HEK293 (cell line): ENCODE measurements at regions not wholly inside any gene's neighbourhood (a gene's known extent, or its start where the extent isn't known, plus 50 kb on each side); places are given as distances from the start of the nearest gene placed in this dataset.
A peak's percentile ranks its signal among the peaks of the same experiment; 100 is the strongest.
"Not testable (repeated sequence)": the region's sequence is repeated elsewhere in the genome, so short reads cannot be mapped to it uniquely, and the experiment has no call there.

Source experiments
- CTCF ChIA-PET: fragments of 350-600 bp; formaldehyde crosslinking; extraction: SDS; loops from one replicate; lab custom pipeline; 2021; ENCODE audit warnings: antibody characterized with exemption; lab: Yijun Ruan, JAX
- POLR2A ChIA-PET: fragments of 300-600 bp; formaldehyde crosslinking; extraction: SDS; loops from one replicate; lab custom pipeline; 2020; ENCODE audit warnings: antibody characterized with exemption, inconsistent platforms; lab: Yijun Ruan, JAX
- H3K27ac ChIP-seq: fragments of 200-500 bp; sonication (Bioruptor generic); 2 replicates; pipeline ENCODE4 v1.5.1; 2014; ENCODE audit warnings: low read depth, low read length, control low read depth, inconsistent platforms; ENCODE audit errors: extremely low read depth
- H3K36me3 ChIP-seq, 2 experiments: fragments of 200-500 bp in 1 of 2; sonication (Bioruptor generic) in 1 of 2; 1 replicate in 1 of 2; 2 replicates in 1 of 2; pipeline ENCODE4 v1.5.1; 2014 to 2017; ENCODE audit warnings: inconsistent platforms in 2 of 2, low read length in 2 of 2; ENCODE audit not compliant: control insufficient read depth in 2 of 2, insufficient read depth in 1 of 2
- H3K4me1 ChIP-seq: fragments of 200-500 bp; sonication (Bioruptor generic); 2 replicates; pipeline ENCODE4 v1.5.1; 2014; ENCODE audit warnings: mild to moderate bottlenecking, low read length, inconsistent platforms; ENCODE audit not compliant: control insufficient read depth, insufficient read depth
- H3K4me3 ChIP-seq: 2 replicates; pipeline ENCODE4 v1.5.1; 2011; ENCODE audit warnings: low read depth, mild to moderate bottlenecking, control low read depth, low read length, moderate library complexity
- H3K9me3 ChIP-seq: fragments of 200-500 bp; sonication (Bioruptor generic); 2 replicates; pipeline ENCODE4 v1.5.1; 2014; ENCODE audit warnings: low read depth, low read length, inconsistent platforms; ENCODE audit not compliant: control insufficient read depth, insufficient read depth
- GLIS1 ChIP-seq: fragments of 450-650 bp; formaldehyde crosslinking; IDR thresholded peaks from 2 replicates; pipeline ENCODE4 v1.5.1; 2016; ENCODE audit warnings: missing biosample characterization, missing genetic modification characterization

GRCh38 chr4:118442115-118442837, 89.5 kb upstream of the PRSS12 start:
- H3K9me3 ChIP-seq, H3K4me3 ChIP-seq, H3K4me1 ChIP-seq, POLR2A ChIA-PET, H3K36me3 ChIP-seq, H3K27ac ChIP-seq, CTCF ChIA-PET: not testable (repeated sequence)
- peak; percentile 47; the same call in 1 of the 2 replicates for TF ChIP-seq GLIS1 (tag by site-specific recombination)

GRCh38 chr4:118447397-118447796, 94.6 kb upstream of the PRSS12 start:
- POLR2A ChIA-PET, H3K9me3 ChIP-seq, H3K4me1 ChIP-seq, H3K4me3 ChIP-seq, CTCF ChIA-PET, H3K27ac ChIP-seq, H3K36me3 ChIP-seq: not testable (repeated sequence)

- H3K27ac ChIP-seq, POLR2A ChIA-PET, H3K9me3 ChIP-seq, CTCF ChIA-PET, H3K4me3 ChIP-seq, H3K4me1 ChIP-seq, H3K36me3 ChIP-seq: not testable (repeated sequence)
Measured at GRCh38 chr4:118454857-118455256, 102.1 kb upstream of the PRSS12 start.

- H3K36me3 ChIP-seq, CTCF ChIA-PET, H3K4me3 ChIP-seq, H3K9me3 ChIP-seq, H3K27ac ChIP-seq, H3K4me1 ChIP-seq, POLR2A ChIA-PET: not testable (repeated sequence)
Measured at GRCh38 chr4:118461435-118461834, 108.6 kb upstream of the PRSS12 start.

GRCh38 chr4:118465831-118466230, 113.0 kb upstream of the PRSS12 start:
- CTCF ChIA-PET, H3K36me3 ChIP-seq, H3K4me1 ChIP-seq, H3K9me3 ChIP-seq, POLR2A ChIA-PET, H3K27ac ChIP-seq, H3K4me3 ChIP-seq: not testable (repeated sequence)

GRCh38 chr4:118474001-118474626, 121.3 kb upstream of the PRSS12 start:
- H3K9me3 ChIP-seq, H3K4me3 ChIP-seq, POLR2A ChIA-PET, CTCF ChIA-PET, H3K4me1 ChIP-seq, H3K36me3 ChIP-seq, H3K27ac ChIP-seq: not testable (repeated sequence)

GRCh38 chr4:118474771-118475170, 122.0 kb upstream of the PRSS12 start:
- POLR2A ChIA-PET, H3K27ac ChIP-seq, H3K4me1 ChIP-seq, H3K36me3 ChIP-seq, H3K9me3 ChIP-seq, CTCF ChIA-PET, H3K4me3 ChIP-seq: not testable (repeated sequence)

GRCh38 chr4:118475901-118476300, 123.1 kb upstream of the PRSS12 start:
- CTCF ChIA-PET, H3K27ac ChIP-seq, POLR2A ChIA-PET, H3K36me3 ChIP-seq, H3K4me1 ChIP-seq, H3K9me3 ChIP-seq, H3K4me3 ChIP-seq: not testable (repeated sequence)

GRCh38 chr4:118477826-118478225, 125.0 kb upstream of the PRSS12 start:
- POLR2A ChIA-PET = not testable (repeated sequence)

More at GRCh38 chr4:118477826-118478225, 125.0 kb upstream of the PRSS12 start:
- H3K9me3 ChIP-seq, H3K36me3 ChIP-seq, H3K4me3 ChIP-seq, CTCF ChIA-PET, H3K27ac ChIP-seq, H3K4me1 ChIP-seq: not testable (repeated sequence)
